ENCODE measurements at regions not wholly inside any gene's neighbourhood (a gene's known extent, or its start where the extent isn't known, plus 50 kb on each side); places are given as distances from the start of the nearest gene placed in this dataset.

DNA sequence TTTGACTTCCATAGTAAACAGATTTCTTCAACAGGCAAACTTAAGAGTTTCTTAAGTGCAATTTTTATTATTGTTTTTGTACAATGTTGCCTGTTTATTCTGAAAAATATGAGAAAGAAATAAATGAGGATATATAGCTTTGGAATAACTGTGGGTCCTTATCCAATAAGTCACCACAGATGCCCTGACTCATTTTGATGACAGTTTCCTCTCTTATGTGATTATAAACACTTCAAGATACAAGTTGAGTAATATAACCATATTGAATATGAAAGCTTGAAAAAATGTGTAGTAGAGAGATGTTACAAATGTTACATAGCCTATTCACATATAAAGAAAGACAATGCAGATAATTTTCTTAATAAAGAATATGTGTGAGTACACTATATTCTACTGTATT, 931.6 kb downstream of the RAPGEF2 start (continued):
- TF ChIP-seq, protein P1, sequence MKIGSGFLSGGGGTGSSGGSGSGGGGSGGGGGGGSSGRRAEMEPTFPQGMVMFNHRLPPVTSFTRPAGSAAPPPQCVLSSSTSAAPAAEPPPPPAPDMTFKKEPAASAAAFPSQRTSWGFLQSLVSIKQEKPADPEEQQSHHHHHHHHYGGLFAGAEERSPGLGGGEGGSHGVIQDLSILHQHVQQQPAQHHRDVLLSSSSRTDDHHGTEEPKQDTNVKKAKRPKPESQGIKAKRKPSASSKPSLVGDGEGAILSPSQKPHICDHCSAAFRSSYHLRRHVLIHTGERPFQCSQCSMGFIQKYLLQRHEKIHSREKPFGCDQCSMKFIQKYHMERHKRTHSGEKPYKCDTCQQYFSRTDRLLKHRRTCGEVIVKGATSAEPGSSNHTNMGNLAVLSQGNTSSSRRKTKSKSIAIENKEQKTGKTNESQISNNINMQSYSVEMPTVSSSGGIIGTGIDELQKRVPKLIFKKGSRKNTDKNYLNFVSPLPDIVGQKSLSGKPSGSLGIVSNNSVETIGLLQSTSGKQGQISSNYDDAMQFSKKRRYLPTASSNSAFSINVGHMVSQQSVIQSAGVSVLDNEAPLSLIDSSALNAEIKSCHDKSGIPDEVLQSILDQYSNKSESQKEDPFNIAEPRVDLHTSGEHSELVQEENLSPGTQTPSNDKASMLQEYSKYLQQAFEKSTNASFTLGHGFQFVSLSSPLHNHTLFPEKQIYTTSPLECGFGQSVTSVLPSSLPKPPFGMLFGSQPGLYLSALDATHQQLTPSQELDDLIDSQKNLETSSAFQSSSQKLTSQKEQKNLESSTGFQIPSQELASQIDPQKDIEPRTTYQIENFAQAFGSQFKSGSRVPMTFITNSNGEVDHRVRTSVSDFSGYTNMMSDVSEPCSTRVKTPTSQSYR (CRISPR knock-in tag; IDR thresholded peaks at IDR 0.05) = no peak
- TF ChIP-seq FOXJ3 (CRISPR knock-in tag; IDR thresholded peaks at IDR 0.05; ENCODE audit: borderline replicate concordance) = no peak

GRCh38 chr4:160038615-160039014, 935.7 kb downstream of the RAPGEF2 start:
- ATAC-seq = no peak
- ChIA-PET POLR2A (no interaction called here), CTCF (no interaction called here)
- H3K36me3 Mint-ChIP-seq = peaks cover 14% of the 10 kb centered on the region
- TF ChIP-seq TCF7 (CRISPR knock-in tag; IDR thresholded peaks at IDR 0.05; ENCODE audit: low read depth) = no peak
- TF ChIP-seq, protein P2, sequence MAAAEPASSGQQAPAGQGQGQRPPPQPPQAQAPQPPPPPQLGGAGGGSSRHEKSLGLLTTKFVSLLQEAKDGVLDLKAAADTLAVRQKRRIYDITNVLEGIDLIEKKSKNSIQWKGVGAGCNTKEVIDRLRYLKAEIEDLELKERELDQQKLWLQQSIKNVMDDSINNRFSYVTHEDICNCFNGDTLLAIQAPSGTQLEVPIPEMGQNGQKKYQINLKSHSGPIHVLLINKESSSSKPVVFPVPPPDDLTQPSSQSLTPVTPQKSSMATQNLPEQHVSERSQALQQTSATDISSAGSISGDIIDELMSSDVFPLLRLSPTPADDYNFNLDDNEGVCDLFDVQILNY (CRISPR knock-in tag; IDR thresholded peaks at IDR 0.05) = no peak
- no peak for TF ChIP-seq NR3C1 (CRISPR knock-in tag; conservative IDR thresholded peaks at IDR 0.05; ENCODE audit: low read depth)
- TF ChIP-seq ZNF232 (CRISPR knock-in tag; IDR thresholded peaks at IDR 0.05) = no peak
- TF ChIP-seq FOXP4 (CRISPR knock-in tag; IDR thresholded peaks at IDR 0.05) = no peak
- TF ChIP-seq ZNF263 (CRISPR knock-in tag; IDR thresholded peaks at IDR 0.05; ENCODE audit: low read depth) = no peak
- no peak for TF ChIP-seq NFYB (CRISPR knock-in tag; conservative IDR thresholded peaks at IDR 0.05; ENCODE audit: low read depth)
- no peak for TF ChIP-seq ZNF423 (CRISPR knock-in tag; IDR thresholded peaks at IDR 0.05)
- no peak for TF ChIP-seq NFE2L1 (CRISPR knock-in tag; IDR thresholded peaks at IDR 0.05)
- no peak for TF ChIP-seq ZBTB21 (CRISPR knock-in tag; IDR thresholded peaks at IDR 0.05; ENCODE audit: borderline replicate concordance)
- TF ChIP-seq SP1 (CRISPR knock-in tag; conservative IDR thresholded peaks at IDR 0.05) = no peak
- TF ChIP-seq SMAD4 (CRISPR knock-in tag; IDR thresholded peaks at IDR 0.05) = no peak
- no peak for TF ChIP-seq ESRRA (CRISPR knock-in tag; IDR thresholded peaks at IDR 0.05; ENCODE audit: borderline replicate concordance)
- no peak for TF ChIP-seq KAT7 (CRISPR knock-in tag; IDR thresholded peaks at IDR 0.05; ENCODE audit: borderline replicate concordance)
- no peak for TF ChIP-seq CDX4 (CRISPR knock-in tag; IDR thresholded peaks at IDR 0.05; ENCODE audit: borderline replicate concordance)
- H3K27me3 Mint-ChIP-seq (ENCODE audit: low read depth) = no peaks in the 10 kb centered on the region
- no peak for DNase-seq (ENCODE audit: low spot score)
- no peak overlapping the region for H3K27ac Mint-ChIP-seq
- H3K4me1 Mint-ChIP-seq = peaks cover 5% of the 10 kb centered on the region
- no peak overlapping the region for H3K4me3 Mint-ChIP-seq
- peaks cover 36% of the 10 kb centered on the region for H3K9me3 Mint-ChIP-seq

DNA sequence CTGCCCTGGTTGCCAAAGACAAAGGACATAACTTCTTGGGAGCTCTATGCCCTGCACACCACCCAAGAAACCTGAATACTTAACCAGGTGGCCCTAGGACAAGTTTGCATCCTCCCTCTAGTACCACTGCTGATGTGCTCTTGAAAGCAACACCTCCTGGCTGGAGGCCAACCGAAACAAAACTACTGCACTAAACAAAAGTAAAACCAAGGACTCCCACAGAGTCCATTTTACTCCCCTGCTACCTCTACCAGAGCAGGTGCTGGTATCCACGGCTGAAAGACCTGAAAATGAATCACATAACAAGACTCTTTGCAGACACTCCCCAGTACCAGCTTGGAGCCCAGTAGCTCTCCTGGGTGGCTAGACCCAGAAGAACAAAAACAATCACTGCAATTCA, 941.8 kb downstream of the RAPGEF2 start:
- H3K27me3 Mint-ChIP-seq (ENCODE audit: low read depth) = no peaks in the 10 kb centered on the region
- peaks cover 23% of the 10 kb centered on the region for H3K36me3 Mint-ChIP-seq
- H3K4me1 Mint-ChIP-seq = peaks cover 5% of the 10 kb centered on the region
- CTCF ChIA-PET = no interaction called here
- H3K27ac Mint-ChIP-seq = no peak overlapping the region
- H3K9me3 Mint-ChIP-seq = peaks cover 46% of the 10 kb centered on the region
- TF ChIP-seq ZNF219 (CRISPR knock-in tag; IDR thresholded peaks at IDR 0.05; ENCODE audit: borderline replicate concordance) (no peak), ZNF263 (CRISPR knock-in tag; IDR thresholded peaks at IDR 0.05; ENCODE audit: low read depth) (no peak), GABPB1 (CRISPR knock-in tag; IDR thresholded peaks at IDR 0.05) (no peak)
- TF ChIP-seq, protein P3, sequence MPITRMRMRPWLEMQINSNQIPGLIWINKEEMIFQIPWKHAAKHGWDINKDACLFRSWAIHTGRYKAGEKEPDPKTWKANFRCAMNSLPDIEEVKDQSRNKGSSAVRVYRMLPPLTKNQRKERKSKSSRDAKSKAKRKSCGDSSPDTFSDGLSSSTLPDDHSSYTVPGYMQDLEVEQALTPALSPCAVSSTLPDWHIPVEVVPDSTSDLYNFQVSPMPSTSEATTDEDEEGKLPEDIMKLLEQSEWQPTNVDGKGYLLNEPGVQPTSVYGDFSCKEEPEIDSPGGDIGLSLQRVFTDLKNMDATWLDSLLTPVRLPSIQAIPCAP (CRISPR knock-in tag; IDR thresholded peaks at IDR 0.05) = no peak
- POLR2A ChIA-PET = no interaction called here
- no peak for DNase-seq (ENCODE audit: low spot score)
- no peak overlapping the region for H3K4me3 Mint-ChIP-seq
- no peak for ATAC-seq

Measured in WTC11 (cell line).